Stimulated activated CD8-positive, alpha-beta memory T cell treated with anti-CD3 and anti-CD28 coated beads, Interleukin-12 subunit alpha, Interleukin-12 subunit beta, amount 100 ng/mL, for 4 hours (primary cell): ENCODE measurements at regions not wholly inside any gene's neighbourhood (a gene's known extent, or its start where the extent isn't known, plus 50 kb on each side); places are given as distances from the start of the nearest gene placed in this dataset.
A peak's percentile ranks its signal among the peaks of the same experiment; 100 is the strongest.

Experiments used
- DNase-seq: peaks from one replicate; pipeline ENCODE4 v3.0.0-alpha.2; 2020; ENCODE audit warnings: low read depth

DNA sequence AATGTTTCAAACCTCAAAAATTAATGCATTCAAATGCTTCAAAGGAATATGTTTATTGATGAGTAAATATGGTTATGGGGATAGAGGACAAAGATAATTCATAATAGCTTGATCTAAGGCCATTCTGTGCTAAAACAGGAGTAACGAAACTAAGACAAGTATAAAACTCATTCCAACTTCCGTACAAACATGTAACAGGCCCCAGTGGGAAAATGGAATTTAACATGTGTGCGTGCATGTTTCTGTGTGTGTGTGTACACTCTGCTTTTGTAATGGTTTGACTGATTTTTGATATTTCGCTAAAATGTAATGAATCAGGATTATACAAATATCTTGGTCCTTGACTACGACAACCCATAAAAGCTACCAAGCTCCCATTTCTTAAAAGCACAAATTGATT lies 91.0 kb downstream of the KLF12 start:
- DNase-seq: no peak

DNA sequence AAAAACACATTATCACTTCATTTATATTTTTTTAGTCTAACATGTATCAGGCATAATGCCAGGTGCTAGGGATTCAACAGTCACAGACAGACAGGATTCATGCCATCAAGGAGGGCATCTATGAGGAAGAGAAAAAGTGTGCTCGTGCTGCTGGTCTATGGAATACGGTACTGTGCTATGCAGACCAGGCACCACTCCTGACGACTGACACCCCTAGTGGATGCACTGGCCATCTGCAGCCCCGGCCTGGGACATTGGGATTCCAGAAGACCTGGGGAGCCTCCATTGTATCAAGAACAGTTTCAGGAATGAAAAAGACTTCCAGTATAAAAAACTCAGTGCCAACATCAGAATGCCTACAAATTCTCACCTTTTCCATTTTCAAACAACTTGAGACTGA lies 94.0 kb downstream of the KLF12 start:
- DNase-seq: no peak

DNA sequence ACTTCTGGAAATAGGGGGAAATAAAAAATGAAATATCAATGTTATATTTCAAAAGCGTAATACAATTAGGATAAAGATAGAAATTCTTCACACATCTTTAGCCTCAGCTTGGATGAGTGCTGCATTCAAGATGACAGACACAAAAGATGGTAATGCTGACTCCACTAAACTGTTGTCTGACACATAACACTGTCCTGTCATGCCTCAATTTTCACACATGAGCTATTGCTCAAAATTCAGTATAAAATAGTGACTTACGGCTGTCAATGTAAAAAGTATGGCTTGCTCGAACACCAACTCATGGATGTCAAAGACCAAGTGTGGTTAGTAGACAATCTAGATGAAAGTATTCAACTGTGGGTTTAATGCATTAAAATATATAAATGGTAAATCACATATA lies 94.5 kb downstream of the KLF12 start:
- DNase-seq: no peak

DNA sequence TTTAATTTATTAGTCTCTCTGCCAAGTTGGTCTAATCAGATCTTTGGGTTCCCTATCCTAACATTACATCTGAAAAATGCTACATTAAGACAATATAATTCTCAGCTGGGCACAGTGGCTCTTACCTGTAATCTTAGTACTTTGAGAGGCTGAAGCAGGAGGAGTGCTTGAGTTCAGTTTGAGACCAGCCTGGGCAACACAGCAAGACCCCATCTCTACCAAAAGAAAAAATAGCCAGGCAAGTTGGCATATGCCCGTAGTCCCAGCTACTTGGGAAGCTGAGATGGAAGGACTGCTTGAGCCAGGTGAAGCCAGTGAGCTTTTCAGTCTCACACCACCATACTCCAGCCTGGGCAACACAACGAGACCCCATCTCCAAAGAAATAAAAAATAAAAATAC lies 95.0 kb downstream of the KLF12 start:
- no peak for DNase-seq

DNA sequence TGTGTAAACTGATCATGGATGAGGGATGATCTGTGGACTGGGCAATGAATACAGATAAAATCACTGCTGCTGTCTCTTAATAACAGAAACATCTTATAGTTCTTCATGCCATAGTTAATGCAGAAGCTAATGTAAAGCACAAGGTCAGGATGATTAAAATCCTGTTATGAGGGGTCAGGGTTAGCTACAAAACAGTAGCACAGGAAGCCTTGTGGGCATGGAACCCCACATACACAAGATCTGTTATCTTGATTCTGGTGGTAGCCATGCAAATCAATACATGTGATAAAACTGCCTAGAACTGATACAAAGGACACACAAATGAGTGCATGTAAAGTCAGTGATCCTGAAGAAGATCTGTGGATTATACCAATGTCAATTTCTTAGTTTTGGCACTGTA lies 96.4 kb downstream of the KLF12 start:
- no peak for DNase-seq

DNA sequence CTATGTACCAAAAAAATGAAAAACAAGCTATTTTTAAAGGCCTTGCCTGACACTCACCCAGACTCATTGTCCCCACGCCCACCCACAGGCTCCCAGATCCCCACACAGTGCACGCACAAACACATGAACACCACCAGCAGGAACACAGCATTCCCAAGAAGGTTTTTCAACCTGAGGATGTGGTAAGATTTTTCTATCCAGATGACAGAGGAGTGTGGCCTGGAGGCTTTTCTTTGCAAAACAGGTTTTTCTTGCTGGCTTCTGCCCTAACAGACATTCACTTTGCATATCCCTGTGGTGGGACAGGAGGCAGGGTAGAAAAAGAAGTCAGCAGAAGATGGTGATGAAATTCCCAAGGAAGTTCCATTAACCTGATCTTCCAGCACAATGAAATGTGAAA lies 97.8 kb downstream of the KLF12 start:
- DNase-seq: no peak

DNA sequence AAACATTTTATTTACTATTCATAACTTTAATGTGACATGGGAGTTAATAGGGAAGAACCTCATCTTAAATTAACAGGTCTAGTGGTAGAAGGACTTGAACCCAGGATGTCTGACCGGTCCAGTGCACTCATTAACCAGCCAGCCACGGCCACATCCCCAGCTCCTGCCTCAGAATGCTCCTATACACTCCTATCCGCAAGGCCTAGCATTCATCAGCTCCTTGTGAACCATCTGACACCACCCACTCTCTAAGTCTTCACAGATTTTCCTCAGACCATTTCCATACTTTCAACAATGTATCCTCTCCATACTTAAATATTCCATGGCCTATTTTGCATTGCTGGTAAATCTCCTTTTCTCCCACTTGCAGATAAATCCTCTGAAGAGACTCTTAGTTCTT lies 98.3 kb downstream of the KLF12 start:
- no peak for DNase-seq

DNA sequence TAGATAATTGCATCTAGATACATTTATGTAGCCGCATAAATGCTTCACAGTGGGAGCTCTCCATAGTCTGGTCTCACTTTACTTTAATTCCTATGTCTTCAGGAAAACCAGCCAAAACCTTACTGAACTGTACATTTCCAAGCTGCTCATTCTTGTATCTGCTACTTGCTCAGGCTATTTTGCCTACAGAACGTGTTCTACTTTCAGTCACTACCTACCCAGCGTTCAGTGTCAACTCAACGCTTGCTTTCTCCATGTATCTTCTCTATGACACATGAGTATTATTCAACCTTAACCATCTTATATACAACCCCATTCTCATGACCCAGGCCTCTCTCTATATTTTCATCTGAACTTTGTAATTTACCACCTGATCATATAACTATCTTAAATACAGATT lies 101.9 kb downstream of the KLF12 start:
- no peak for DNase-seq

DNA sequence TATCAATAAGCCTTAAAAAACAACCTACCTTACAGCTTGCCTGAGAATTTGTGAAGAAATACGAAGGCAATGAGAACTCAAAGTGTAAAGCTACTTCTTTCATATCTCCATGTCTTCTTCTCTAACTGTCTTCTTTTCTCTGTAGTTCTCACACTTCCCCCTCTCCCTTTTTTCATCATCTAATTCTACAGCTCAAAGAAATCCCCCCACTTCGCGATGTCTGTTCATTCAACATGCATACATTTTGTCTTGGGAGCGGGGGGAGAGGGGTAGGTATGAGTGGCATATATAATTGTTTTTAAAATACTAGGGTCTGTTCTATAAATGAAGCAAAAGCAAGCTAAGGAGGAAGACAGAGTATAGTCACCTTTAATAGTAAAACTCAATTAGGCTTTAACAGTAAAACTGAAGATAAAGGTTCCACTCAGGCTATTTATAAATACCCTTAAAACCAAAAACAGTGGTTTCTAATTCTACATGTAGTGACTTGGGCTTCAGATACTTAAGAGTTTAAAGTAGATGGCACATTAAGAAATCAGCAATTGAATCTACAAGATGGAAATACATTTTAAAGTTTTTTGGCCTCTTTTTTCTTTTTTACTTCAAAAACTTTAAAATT lies 106.9 kb downstream of the KLF12 start:
- no peak for DNase-seq

DNA sequence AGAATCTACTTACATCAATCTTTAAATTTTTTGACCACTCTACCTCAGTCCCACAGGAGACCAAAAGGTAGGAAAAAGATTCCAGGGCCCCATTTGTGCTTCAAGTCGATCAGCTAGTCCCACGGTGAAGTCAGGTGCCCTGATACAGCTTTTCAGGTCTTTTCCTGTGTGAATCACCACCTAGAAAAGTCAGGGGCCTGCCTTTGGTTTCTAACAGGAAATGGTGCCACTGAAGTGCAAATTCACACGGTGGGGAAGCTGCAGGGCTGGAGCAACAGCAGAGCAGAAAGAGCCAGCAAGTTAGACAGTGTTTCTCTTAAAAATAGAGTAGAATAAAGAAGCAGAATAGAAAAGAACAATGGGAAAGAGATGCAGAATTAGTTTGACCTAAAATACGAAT lies 107.5 kb downstream of the KLF12 start:
- peak; percentile 50 for DNase-seq

DNA sequence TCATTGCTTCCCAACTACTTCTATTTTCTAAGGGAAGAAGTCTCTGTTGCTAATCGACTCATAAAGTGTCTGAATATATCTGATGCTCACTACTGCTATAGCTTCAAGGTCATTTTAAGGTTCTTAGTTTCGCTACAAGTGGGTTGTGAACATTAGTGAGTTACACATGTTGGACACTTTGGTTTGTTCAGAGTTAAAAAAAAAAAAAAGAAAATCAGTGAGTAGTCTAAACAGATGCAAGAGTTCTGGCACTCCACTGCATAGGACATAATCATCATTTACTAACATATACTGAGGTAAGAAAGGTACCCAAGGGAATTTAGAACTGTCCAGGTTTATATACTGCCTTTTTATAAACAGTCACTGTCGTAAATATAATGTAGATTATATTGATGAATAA lies 108.8 kb downstream of the KLF12 start:
- no peak for DNase-seq

DNA sequence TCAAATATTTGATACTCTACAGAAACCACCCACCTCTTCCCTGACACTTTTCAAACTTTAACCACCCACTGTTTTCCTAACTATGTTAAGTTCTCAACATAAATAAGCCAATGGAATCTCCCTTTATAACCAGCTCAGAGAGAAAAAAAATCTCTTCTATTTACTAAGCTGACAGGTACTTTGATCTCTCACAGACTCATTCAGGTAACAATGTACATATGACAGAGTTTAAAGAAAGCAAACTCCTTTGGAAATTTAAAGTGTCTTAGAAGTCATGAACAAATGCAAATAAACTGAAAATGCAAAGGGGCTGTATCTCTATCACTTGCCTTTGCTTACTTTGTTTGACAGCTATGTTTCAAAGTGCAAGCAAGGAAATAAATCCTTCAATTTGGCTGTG lies 109.3 kb downstream of the KLF12 start:
- DNase-seq: no peak

DNA sequence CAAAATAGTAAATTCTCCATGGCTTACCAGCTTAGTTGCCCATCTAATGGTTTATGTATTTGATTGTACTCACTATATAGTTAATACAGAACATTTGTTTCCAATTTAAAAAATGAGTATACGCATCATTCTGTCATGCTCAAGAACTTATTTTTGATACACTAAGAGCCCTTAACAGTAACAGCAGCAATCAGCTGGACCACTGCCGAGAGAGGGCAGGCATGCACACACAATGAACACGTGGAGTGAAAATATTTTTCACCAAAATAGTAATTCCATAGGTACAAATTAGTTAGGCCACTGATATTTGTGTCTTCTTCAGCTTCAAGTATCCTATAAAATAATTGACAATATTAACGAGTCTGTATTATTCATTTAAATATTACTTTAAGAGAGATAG lies 109.9 kb downstream of the KLF12 start:
- no peak for DNase-seq

DNA sequence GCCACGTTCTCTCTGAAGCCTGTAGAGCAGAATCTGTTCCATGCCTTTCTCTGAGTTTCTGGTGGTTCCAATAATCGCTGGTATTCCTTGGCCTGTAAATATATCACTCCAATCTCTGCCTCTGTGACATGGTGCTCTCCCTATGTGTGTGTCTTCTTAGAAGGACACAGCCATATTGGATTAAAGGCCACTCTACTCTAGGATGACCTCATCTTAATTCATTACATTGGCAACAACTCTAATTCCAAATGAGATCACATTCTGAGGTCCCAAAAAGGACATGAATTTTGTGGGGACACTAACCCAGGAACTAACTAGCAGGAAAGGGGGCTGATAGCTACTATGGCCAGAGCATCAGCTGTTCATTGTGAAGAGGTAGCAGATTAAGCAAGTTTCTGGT lies 110.7 kb downstream of the KLF12 start:
- DNase-seq: no peak

DNA sequence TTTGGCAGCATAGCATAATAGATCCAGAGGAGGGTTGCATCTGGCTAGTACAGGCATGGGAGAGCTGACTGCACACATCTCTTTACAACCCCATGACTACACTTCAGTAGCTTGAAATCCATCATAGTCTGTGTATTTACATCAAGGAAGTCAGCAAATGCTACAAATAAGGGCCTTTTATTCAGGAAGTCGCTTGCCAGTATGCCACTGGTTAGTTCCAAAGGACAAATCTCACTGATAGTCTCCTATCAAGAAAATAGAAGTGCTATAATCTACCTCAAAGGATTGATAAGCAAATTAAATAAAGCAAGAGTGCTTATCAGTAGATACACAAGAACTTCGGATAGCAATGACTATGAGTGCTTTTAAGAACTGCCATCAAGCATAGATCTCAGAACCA lies 112.7 kb downstream of the KLF12 start:
- no peak for DNase-seq

DNA sequence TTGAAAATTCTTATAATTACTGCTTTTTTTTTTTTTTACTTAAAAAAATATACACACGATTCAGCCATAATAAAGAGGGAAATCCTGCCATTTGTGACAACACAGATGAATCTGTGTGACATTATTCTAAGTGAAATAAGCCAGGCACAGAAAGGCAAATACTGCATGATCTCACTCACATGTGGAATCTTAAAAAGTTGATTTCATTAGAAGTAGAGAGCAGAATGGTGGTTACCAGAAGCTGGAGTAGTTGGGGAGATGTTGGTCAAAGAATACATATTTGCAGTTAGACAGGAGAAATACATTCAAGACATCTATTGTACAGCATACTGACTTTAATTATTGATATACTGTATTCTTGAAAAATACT lies 116.2 kb downstream of the KLF12 start:
- DNase-seq: no peak

DNA sequence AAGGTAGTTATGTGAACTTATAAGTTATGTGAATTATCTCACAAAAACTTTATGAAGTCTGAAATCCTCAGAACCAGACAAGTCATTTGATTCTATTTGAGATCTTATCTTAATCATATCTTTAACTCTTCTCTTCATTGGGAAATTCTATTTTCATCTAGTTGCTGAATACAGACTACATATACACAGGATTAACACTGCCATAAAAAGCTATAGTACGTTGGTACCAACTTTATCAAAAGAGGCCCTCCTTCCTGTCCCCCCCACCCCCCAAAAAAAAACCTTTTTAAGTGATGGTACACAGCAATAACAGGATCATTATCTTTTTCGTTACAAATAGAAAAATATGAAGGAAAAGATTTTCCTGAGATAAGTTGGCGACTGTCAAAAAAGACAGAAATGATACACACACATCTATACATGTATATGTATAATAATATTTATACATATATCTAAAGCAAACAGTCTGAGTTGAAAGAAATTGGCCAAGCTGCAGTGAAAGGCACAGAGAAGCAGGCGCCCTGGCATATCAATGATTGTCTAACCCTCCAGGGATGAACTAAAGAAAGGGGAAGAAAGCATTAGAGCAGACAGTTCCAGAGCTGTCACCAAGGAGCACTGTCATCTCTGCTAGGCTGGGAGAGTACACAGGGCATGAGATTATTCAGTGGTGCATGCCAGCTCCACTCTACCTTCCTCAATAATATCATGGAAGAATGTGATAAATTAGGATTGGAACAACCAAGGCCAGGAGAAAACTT lies 116.7 kb downstream of the KLF12 start:
- DNase-seq: no peak

DNA sequence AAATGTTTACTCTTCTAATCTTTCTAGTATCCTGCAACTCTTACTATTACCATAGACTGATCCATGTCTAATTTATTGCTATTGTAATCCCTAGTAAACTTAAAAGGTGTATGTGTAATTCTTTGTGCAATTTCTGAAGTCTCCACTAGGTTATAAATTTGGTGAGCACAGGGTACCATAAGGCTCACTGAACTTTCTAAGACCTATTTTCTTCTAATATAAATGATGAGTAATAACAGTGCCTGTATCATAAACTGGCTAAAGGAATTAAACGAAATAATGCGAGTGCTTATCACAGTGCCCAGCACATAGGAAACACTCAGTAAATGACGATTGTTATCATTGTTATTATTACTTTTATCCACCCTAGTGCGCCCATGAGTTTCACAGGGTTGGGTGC lies 119.1 kb downstream of the KLF12 start:
- no peak for DNase-seq

DNA sequence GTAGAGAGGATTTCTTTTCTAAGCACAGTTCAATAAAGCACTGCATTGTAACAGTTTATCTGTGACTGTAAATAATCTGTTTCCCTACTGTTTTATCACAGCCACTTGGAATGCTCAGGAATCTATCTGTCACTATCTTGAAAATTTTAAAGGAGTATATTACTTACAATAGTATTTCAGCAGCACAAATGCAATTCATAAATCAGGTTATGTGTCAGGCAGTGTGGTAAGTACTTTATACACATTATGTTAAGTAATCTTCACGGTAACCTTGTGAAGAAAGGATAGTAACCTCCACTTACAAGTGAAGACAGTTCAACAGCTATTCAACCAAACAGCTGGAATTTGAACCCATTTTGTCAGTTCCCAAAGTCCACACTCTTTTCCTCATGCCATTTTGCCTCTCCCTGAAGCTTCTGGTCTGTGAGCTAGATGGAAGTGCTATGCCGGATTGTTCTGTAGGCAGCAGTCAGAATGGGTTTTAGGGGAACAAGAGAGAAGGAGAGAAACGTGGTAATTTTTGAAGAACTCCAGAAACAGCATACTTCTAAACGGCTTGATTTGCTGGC lies 125.0 kb downstream of the KLF12 start:
- no peak for DNase-seq

DNA sequence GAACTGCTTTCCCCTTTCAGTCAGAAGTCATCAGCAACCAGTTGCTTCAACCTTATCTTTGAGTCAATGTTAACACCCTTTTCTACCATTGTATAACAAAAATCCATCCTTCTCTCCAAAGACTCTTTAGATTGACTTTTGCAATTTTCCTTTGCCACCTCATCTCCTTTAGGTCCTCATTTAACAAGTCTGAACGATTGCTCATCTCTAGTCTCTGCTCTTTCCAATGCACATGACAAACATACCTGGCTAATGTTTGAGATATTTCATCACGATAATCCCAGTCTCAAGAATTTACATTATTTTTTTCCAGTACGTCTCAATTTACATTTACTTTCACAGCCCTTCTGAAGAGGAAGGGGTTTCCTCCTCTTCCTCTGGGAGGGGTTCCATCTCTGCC lies 127.5 kb downstream of the KLF12 start:
- no peak for DNase-seq

DNA sequence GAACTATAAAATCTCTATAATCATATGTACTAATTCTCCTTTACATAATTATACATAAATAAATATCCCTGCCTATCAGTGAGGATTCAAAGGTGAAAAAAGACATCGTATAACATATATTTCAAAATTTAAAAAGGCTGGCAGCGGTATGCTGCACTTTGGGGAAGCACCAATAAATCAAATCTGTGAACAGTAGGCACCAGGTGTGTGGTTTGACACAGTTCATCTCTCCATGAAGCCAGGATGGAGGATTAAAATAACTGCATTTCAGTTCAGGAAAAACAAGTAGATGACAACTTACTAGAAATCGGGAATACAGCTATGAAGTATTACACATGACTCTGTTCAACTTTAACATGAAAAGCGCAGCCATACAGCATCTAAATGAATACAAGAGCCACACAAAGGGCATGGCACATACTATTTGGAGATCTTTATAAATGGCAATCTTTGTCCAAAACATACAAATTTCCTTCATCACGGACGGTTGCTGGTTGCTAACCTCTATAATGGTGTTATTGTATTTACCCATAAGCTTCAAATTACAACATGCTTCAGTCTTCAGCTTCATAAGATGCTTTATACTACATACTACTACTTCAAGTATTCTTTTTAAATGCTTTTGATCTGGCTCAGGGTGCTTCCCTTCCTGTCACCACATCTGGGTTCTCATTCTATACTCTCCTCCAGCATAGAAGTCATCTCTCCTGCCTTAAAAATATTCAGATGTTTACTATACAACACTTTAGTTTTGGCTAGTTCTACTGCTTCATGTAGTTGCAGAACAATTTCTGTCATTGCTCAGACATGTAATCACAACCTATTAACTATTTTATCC lies 128.7 kb downstream of the KLF12 start:
- no peak for DNase-seq

DNA sequence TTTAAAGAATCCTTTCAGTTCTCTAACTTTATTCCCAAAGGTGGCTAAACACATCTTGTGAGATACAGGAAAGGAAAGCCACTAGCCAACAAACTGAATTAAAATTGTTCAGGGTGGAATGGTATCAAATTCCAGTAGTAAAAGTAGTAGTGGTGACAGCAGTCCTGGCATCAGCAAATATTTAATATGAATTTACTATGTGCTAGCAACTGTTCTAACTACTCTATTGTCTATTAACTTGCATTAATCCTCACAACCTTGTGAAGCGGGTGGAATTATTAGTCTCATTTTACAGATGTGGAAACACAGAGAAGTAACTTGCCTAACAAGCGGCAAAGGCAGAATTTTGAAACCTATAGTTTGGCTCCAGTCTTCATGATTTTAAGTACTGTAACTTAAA lies 130.1 kb downstream of the KLF12 start:
- DNase-seq: no peak

DNA sequence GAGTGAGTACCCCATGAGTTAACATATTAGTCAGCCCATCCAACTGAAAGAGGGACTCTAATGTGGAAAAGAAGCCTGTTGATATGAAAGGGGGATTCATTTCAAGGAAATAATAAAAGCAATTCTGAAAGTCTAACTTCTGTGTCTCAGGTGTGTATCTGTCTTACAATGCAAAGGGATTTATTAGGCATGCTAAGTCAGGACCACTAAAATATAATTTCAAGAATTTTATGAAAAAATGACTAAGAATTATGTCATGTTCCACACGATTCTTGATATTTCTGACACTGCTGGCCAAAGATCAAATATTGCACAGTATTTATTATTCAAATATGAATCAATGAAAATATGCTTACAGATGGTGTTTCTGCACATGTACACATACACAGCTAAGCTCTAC lies 130.8 kb downstream of the KLF12 start:
- no peak for DNase-seq
